GM12892 (cell line): ENCODE measurements at regions not wholly inside any gene's neighbourhood (a gene's known extent, or its start where the extent isn't known, plus 50 kb on each side); places are given as distances from the start of the nearest gene placed in this dataset.
"Not testable (repeated sequence)": the region's sequence is repeated elsewhere in the genome, so short reads cannot be mapped to it uniquely, and the experiment has no call there.

Experiments used
- DNase-seq: peaks from one replicate; pipeline ENCODE4 v3.0.0; 2011; ENCODE audit not compliant: insufficient read length
- FAIRE-seq: peaks from 2 replicates; lab custom pipeline; 2011; peaks lifted over from hg19 to GRCh38; lab: Jason Lieb, UNC
- POLR2A ChIP-seq: IDR thresholded peaks from 2 replicates; pipeline ENCODE4 v1.6.1; 2011; ENCODE audit warnings: low read depth, low read length, control low read depth
- POLR2AphosphoS5 ChIP-seq: IDR thresholded peaks from 2 replicates; pipeline ENCODE4 v1.6.1; 2011; ENCODE audit warnings: low read depth, low read length, control low read depth
- TAF1 ChIP-seq: IDR thresholded peaks from 2 replicates; pipeline ENCODE4 v1.6.1; 2011; ENCODE audit warnings: low read depth, mild to moderate bottlenecking, control low read depth, low read length, borderline replicate concordance

GRCh38 chr6:164763788-164764187, 545.6 kb downstream of the C6orf118 start:
- no peak for DNase-seq
- no peak for FAIRE-seq
- TF ChIP-seq POLR2A, result no peak
- no peak for TF ChIP-seq TAF1
- TF ChIP-seq POLR2AphosphoS5, result no peak

DNA sequence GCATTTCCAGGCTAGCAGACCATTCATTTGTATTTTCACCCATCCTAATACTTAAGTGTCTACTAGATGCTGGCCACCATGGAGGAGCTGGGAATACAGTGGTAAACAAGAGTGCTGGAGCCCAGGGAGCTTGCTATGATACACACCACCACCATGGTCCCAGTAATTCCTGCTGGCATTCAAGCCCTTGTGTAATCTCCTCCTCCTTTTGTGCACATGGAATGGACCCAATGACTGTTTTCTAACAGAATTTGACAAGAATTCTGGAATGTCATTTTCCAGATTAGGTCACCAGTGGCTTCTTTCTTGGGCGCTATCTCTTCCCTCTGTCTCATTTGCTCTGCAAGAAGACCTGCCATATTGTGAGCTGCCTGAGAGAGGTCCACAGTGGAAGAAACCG, 552.0 kb downstream of the C6orf118 start:
- DNase-seq (no peak), FAIRE-seq (no peak)
- TF ChIP-seq TAF1 (no peak), POLR2A (no peak)

DNA sequence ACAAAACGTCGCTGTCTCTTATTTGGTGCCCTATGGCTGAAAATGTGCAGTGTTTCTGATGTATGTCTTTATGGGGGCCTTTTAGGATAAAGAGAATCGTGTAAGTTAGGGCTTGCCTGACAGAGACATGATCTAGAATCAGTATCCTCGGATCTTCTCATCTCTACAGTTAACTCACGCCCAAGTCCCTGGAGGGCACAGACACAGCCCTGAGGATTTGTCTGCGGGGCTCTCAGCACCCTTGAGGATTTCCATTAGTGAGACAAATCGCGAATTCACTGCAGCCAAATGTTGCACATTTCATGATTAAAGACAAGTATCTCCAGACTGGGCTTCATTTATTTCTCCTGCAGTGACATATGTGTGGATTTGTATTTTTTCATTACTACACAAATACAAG, 552.7 kb downstream of the C6orf118 start:
- FAIRE-seq (no peak), DNase-seq (no peak)
- no peak for TF ChIP-seq TAF1
- TF ChIP-seq POLR2AphosphoS5, result no peak
- TF ChIP-seq POLR2A, result no peak

DNA sequence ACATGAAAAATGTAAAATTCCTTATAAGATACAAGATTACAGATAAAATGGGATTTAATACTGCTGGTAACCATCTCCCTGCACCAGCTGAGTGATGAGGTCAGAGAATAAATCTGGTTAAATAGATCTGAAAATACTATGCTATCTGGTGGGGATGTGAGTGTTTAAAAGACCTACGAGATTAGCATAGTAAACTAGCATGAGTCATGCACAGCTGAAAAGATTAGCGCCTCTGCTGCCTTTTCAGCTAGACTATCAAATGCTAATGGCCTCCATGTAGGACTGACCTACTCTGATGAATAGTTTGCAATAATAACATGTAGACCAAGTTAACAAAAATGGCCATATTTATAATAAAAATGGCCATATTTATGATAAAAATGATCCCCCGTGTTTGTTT, 553.3 kb downstream of the C6orf118 start:
- DNase-seq (no peak), FAIRE-seq (no peak)
- no peak for TF ChIP-seq TAF1
- no peak for TF ChIP-seq POLR2A
- no peak for TF ChIP-seq POLR2AphosphoS5

GRCh38 chr6:164753517-164753916, 555.9 kb downstream of the C6orf118 start:
- DNase-seq (no peak), FAIRE-seq (no peak)
- TF ChIP-seq TAF1 (no peak), POLR2A (no peak), POLR2AphosphoS5 (no peak)

- FAIRE-seq, result no peak
Observed at GRCh38 chr6:164751395-164751794, 558.0 kb downstream of the C6orf118 start.

DNA sequence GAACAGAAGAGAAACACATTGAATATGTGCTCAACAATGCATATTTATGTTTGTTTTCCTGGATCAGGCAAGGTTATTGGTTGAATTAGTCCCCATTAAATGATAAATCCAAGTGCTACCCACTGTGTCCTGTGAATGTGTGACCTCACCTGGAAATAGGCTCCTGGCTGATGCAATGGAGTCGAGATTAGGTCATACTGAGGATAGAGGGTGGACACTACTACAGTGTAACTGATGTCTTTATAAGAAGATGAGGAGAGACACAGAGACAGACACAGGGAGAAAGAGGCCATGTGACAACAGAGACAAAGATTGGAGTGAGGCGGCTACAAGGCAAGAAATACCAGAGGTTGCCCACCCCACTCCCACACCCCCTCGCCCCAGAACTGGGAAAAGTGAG, 559.3 kb downstream of the C6orf118 start:
- TF ChIP-seq POLR2A, result no peak
- no peak for TF ChIP-seq POLR2AphosphoS5
- TF ChIP-seq TAF1, result no peak
- FAIRE-seq, result no peak
- DNase-seq, result no peak

More at GRCh38 chr6:164751395-164751794, 558.0 kb downstream of the C6orf118 start:
- DNase-seq, result no peak
- TF ChIP-seq POLR2A (no peak), TAF1 (no peak), POLR2AphosphoS5 (no peak)

- FAIRE-seq, result no peak
Observed at GRCh38 chr6:164749221-164750064, 560.0 kb downstream of the C6orf118 start.

GRCh38 chr6:164744301-164744700, 565.1 kb downstream of the C6orf118 start:
- DNase-seq (no peak), FAIRE-seq (no peak)
- TF ChIP-seq TAF1 (no peak), POLR2A (no peak), POLR2AphosphoS5 (no peak)

More at GRCh38 chr6:164749221-164750064, 560.0 kb downstream of the C6orf118 start:
- TF ChIP-seq POLR2AphosphoS5 (no peak), POLR2A (no peak), TAF1 (no peak)
- no peak for DNase-seq

GRCh38 chr6:164741938-164742451, 567.4 kb downstream of the C6orf118 start:
- TF ChIP-seq POLR2AphosphoS5 (no peak), TAF1 (no peak), POLR2A (no peak)
- FAIRE-seq, result no peak

DNA sequence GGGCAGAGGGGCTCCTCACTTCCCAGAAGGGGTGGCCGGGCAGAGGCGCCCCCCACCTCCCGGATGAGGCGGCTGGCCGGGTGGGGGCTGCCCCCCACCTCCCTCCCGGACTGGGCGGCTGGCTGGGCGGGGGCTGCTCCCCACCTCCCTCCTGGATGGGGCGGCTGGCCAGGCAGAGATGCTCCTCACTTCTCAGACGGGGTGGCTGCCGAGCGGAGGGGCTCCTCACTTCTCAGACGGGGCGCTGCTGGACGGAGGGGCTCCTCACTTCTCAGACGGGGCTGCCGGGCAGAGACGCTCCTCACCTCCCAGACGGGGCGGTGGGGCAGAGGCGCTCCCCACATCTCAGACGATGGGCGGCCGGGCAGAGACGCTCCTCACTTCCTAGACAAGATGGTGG, 573.3 kb downstream of the C6orf118 start:
- not testable (repeated sequence) for FAIRE-seq, DNase-seq

More at GRCh38 chr6:164741938-164742451, 567.4 kb downstream of the C6orf118 start:
- no peak for DNase-seq

DNA sequence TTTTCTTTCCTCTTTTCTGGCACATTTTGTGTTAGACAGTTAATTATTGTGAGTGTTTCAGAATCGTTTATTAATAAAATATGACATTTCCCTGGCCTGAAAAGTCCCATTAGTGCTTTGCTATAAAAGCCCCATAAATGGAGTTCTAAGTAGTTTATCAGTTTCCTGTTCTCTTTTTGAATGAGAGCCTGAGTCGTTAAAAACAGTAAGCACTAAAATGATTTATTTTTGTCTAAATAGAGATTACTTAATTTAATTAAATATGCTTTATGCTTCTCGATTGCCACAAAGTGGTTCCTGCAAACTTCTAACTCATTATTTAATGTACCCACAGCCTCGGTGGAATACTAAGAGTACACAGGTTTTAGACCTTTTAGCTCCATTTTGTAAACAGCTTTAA, 577.9 kb downstream of the C6orf118 start:
- TF ChIP-seq POLR2AphosphoS5 (no peak), POLR2A (no peak), TAF1 (no peak)
- FAIRE-seq (no peak), DNase-seq (no peak)

DNA sequence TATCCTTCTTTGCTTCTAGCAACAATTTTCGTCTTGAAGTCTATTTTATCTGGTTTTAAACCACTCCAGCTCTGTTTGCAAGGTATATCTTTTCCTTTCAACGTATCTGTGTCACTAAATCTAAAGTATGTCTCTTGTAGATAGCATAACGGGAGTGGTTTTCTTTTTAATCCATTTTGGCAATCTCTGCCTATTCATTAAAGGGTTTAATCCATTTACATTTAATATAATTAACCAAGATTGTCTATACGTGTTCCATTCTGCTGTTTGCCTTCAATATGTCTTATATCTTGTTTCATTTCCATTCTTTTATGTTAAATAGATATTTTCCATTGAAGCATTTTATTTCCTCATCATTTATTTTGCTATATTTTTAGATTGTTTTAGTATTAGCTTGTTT, 587.9 kb downstream of the C6orf118 start:
- FAIRE-seq, result no peak

More for the DNA sequence above, 587.9 kb downstream of the C6orf118 start:
- DNase-seq, result no peak
- TF ChIP-seq POLR2A (no peak), TAF1 (no peak), POLR2AphosphoS5 (no peak)
